Caco-2 (cell line): ENCODE measurements at regions not wholly inside any gene's neighbourhood (a gene's known extent, or its start where the extent isn't known, plus 50 kb on each side); places are given as distances from the start of the nearest gene placed in this dataset.

ENCODE experiments used
- BruUV-seq: library from RNA; stranded (reverse); fragments of 400-500 nt; replicated peaks from 2 replicates; lab custom pipeline; 2021; lab: Mats Ljungman, UMichigan
- CTCF ChIA-PET: fragments of 300-600 bp; sonication (Branson Sonifier 250); formaldehyde crosslinking; loops from one replicate; lab custom pipeline; 2022; ENCODE audit warnings: antibody characterized with exemption; lab: Charles Lee
- POLR2A ChIA-PET: fragments of 300-600 bp; sonication (Branson Sonifier 250); formaldehyde crosslinking; loops from one replicate; lab custom pipeline; 2022; ENCODE audit warnings: antibody characterized with exemption; lab: Charles Lee
- DNase-seq, 2 experiments: peaks; one replicate each; pipeline versions ENCODE4 v3.0.0 to v3.0.0-alpha.2; 2020 to 2022
- H3K27me3 ChIP-seq: replicated peaks from 2 replicates; pipeline ENCODE4 v1.6.0; 2011; ENCODE audit warnings: low read length; ENCODE audit not compliant: control insufficient read depth, insufficient read depth
- H3K36me3 ChIP-seq: 2 replicates; pipeline ENCODE4 v1.5.1; 2011; ENCODE audit warnings: low read length; ENCODE audit not compliant: control insufficient read depth, insufficient read depth
- H3K4me1 ChIP-seq: fragments of 250-450 bp; sonication (Bioruptor Pico); 2 replicates; pipeline ENCODE4 v1.5.1; 2020; ENCODE audit warnings: mild to moderate bottlenecking
- H3K4me3 ChIP-seq: 2 replicates; pipeline ENCODE4 v1.5.1; 2011; ENCODE audit warnings: low read depth, mild to moderate bottlenecking, control low read depth, low read length
- H3K9me3 ChIP-seq: fragments of 250-450 bp; sonication (Bioruptor Pico); 2 replicates; pipeline ENCODE4 v1.5.1; 2020; ENCODE audit warnings: mild to moderate bottlenecking, moderate library complexity
- H3K27ac Mint-ChIP-seq: one replicate; pipeline ENCODE4 v1.8.0; 2022; ENCODE audit warnings: mixed read lengths; ENCODE audit not compliant: unreplicated experiment
- H3K27me3 Mint-ChIP-seq: one replicate; pipeline ENCODE4 v1.8.0; 2022; ENCODE audit warnings: mixed read lengths; ENCODE audit not compliant: insufficient read depth, unreplicated experiment
- H3K36me3 Mint-ChIP-seq: one replicate; pipeline ENCODE4 v1.8.0; 2022; ENCODE audit warnings: mild to moderate bottlenecking, mixed read lengths; ENCODE audit not compliant: insufficient read depth, unreplicated experiment
- H3K4me1 Mint-ChIP-seq: one replicate; pipeline ENCODE4 v1.8.0; 2022; ENCODE audit warnings: low read depth, mixed read lengths; ENCODE audit not compliant: unreplicated experiment
- H3K4me3 Mint-ChIP-seq: one replicate; pipeline ENCODE4 v1.8.0; 2022; ENCODE audit warnings: mild to moderate bottlenecking, moderate library complexity, mixed read lengths; ENCODE audit not compliant: unreplicated experiment
- H3K9me3 Mint-ChIP-seq: one replicate; pipeline ENCODE4 v1.8.0; 2022; ENCODE audit warnings: mixed read lengths; ENCODE audit not compliant: unreplicated experiment
- CTCF ChIP-seq, 2 experiments: fragments of 200-600 bp in 1 of 2; IDR thresholded peaks; 1 replicate in 1 of 2; 2 replicates in 1 of 2; pipeline versions ENCODE4 v1.5.1 to v1.8.0; 2011 to 2022; ENCODE audit warnings: antibody characterized with exemption in 1 of 2, control low read depth in 1 of 2, inconsistent platforms in 1 of 2, low read depth in 1 of 2, low read length in 1 of 2, mild to moderate bottlenecking in 1 of 2, moderate library complexity in 1 of 2; ENCODE audit not compliant: insufficient read depth in 1 of 2, severe bottlenecking in 1 of 2, unreplicated experiment in 1 of 2
- intact Hi-C: fragments of 100-400 bp; cut with micrococcal nuclease; formaldehyde crosslinking; loops from one replicate; pipeline ENCODE4 v1.10.0; 2022; ENCODE audit not compliant: unreplicated experiment

DNA sequence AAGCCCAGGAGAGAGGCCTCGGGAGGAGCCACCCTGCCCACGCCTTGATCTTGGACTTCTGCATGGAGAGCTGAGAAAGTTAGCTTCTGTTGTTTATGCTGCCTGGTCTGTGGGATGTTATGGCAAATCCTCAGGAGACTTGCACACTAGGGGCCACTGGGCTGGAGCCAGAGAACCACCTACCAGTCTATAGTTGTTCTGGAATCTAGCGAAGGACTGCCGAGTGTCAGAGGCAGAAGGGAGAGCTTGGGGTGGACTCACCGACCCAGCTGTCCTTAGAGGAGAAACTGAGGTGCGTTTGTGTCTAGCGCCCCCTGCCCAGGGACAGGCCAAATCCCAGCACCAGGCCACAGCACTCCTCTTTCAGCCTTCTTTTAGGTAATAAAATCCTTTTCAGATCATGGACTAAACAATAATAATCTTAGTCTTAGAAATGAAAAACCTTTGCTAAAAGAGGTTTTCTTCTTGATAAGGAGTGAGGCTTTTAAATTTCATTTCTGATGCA is 398.7 kb upstream of the SALL3 start:
- H3K4me3 Mint-ChIP-seq: no peak overlapping the region
- H3K36me3 Mint-ChIP-seq: no peaks in the 10 kb centered on the region
- H3K4me1 Mint-ChIP-seq: no peaks in the 10 kb centered on the region
- intact Hi-C loops: no loop called here
- CTCF ChIA-PET: no interaction called here
- H3K9me3 Mint-ChIP-seq: no peaks in the 10 kb centered on the region
- Histone ChIP-seq H3K4me3 (no peak overlapping the region), H3K9me3 (no peaks in the 10 kb centered on the region), H3K36me3 (no peaks in the 10 kb centered on the region), H3K27me3 (no peaks in the 10 kb centered on the region), H3K4me1 (no peaks in the 10 kb centered on the region)
- H3K27me3 Mint-ChIP-seq: no peaks in the 10 kb centered on the region
- POLR2A ChIA-PET: no interaction called here
- H3K27ac Mint-ChIP-seq: no peak overlapping the region
- no TSS peak for BruUV-seq
- DNase-seq: no peak
- no peak for TF ChIP-seq CTCF (IDR thresholded peaks at IDR 0.05; ENCODE audit: insufficient read depth in 1 of 2, low read depth in 1 of 2, low read length in 1 of 2, severe bottlenecking in 1 of 2, unreplicated experiment in 1 of 2)

- Mint-ChIP-seq H3K4me1 (no peaks in the 10 kb centered on the region), H3K27ac (no peak overlapping the region), H3K27me3 (no peaks in the 10 kb centered on the region), H3K9me3 (no peaks in the 10 kb centered on the region), H3K36me3 (no peaks in the 10 kb centered on the region), H3K4me3 (no peak overlapping the region)
- H3K4me1 ChIP-seq: no peaks in the 10 kb centered on the region
- no peak overlapping the region for H3K4me3 ChIP-seq
- TF ChIP-seq CTCF (IDR thresholded peaks at IDR 0.05; ENCODE audit: insufficient read depth in 1 of 2, low read depth in 1 of 2, low read length in 1 of 2, severe bottlenecking in 1 of 2, unreplicated experiment in 1 of 2): no peak
- POLR2A ChIA-PET: no interaction called here
- no TSS peak for BruUV-seq
- DNase-seq: no peak
- CTCF ChIA-PET: no interaction called here
- no peaks in the 10 kb centered on the region for H3K36me3 ChIP-seq
- intact Hi-C loops: no loop called here
- no peaks in the 10 kb centered on the region for H3K27me3 ChIP-seq
- no peaks in the 10 kb centered on the region for H3K9me3 ChIP-seq
Measured at GRCh38 chr18:78582181-78582709, 397.4 kb upstream of the SALL3 start.

DNA sequence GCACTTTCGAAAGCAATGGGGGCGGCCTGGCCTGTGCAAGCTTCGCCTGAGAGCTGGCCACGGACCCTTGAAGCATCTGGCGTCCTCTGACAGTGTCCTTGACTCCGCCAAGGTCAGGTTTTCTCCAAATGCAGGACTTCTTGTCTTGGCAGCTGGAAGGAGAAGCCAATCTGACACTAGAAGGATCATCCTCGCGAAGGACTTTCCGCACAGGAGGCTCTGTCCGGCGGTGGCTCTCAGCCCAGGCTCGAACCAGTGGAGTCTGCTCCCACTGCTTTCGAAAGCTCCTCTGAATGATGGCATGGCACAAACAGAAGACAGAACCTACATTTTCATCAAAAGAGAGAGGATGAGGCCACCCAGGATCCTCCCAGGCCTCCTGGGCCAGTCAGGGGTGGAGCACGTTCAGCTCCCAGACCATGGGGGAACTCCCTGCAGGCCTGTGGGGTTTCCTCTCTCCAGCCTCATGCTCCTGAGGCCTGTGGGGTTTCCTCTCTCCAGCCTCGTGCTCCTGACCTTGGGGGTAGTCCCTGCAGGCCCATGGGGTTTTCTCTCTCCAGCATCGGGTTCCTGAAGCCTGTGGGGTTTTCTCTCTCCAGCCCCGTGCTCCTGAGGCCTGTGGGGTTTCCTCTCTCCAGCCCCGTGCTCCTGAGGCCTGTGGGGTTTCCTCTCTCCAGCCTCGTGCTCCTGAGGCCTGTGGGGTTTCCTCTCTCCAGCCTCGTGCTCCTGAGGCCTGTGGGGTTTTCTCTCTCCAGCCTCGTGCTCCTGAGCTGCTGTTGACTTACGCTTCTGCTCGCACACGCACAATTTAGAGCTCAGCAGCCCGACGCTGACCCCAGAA is 396.5 kb upstream of the SALL3 start:
- Mint-ChIP-seq H3K27ac (no peak overlapping the region), H3K4me1 (no peaks in the 10 kb centered on the region), H3K4me3 (no peak overlapping the region), H3K9me3 (no peaks in the 10 kb centered on the region), H3K27me3 (no peaks in the 10 kb centered on the region), H3K36me3 (no peaks in the 10 kb centered on the region)
- no peaks in the 10 kb centered on the region for H3K27me3 ChIP-seq
- H3K4me3 ChIP-seq: no peak overlapping the region
- no peaks in the 10 kb centered on the region for H3K4me1 ChIP-seq
- intact Hi-C loops: no loop called here
- no peak for TF ChIP-seq CTCF (IDR thresholded peaks at IDR 0.05; ENCODE audit: insufficient read depth in 1 of 2, low read depth in 1 of 2, low read length in 1 of 2, severe bottlenecking in 1 of 2, unreplicated experiment in 1 of 2)
- no TSS peak for BruUV-seq
- POLR2A ChIA-PET: no interaction called here
- no peaks in the 10 kb centered on the region for H3K9me3 ChIP-seq
- H3K36me3 ChIP-seq: no peaks in the 10 kb centered on the region
- CTCF ChIA-PET: no interaction called here
- no peak for DNase-seq
